ENCODE measurements at regions not wholly inside any gene's neighbourhood (a gene's known extent, or its start where the extent isn't known, plus 50 kb on each side); places are given as distances from the start of the nearest gene placed in this dataset.

DNA sequence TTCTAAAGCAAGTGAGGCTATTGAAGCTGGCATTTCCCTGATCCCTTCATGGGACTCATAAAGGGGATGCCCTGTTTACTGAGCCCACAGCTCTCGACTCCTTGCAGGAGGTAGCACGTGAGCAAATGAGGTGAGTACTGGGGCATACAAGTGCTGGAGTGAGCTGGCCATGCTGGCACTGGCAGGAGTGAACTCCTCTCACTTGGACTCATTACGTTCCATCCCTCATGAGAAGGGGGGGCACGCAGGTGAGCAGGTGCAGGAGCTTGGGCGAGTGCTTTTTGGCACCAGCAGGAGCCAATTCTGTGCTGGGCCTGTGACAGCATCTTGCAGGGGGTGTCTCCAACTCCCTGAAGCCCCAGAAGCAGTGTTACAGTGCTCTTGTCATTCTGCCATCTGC, 337.1 kb upstream of the CA10 start:
- H3K27me3 ChIP-seq (ENCODE audit: control insufficient read depth, low read length), result no peaks in the 10 kb centered on the region
- no peaks in the 10 kb centered on the region for H3K4me1 ChIP-seq (ENCODE audit: control insufficient read depth, low read length)
- H3K4me3 ChIP-seq (ENCODE audit: low read length), result no peak overlapping the region
- H4K20me1 ChIP-seq (ENCODE audit: control insufficient read depth, insufficient read depth, low read depth, low read length), result no peaks in the 10 kb centered on the region
- H3K9me3 ChIP-seq (ENCODE audit: control insufficient read depth, insufficient read depth, low read length), result no peaks in the 10 kb centered on the region
- H3K79me2 ChIP-seq (ENCODE audit: control insufficient read depth, low read length), result no peaks in the 10 kb centered on the region
- no peak for TF ChIP-seq EZH2phosphoT487 (IDR thresholded peaks at IDR 0.05; ENCODE audit: borderline replicate concordance, low read length)
- TF ChIP-seq, protein P1, sequence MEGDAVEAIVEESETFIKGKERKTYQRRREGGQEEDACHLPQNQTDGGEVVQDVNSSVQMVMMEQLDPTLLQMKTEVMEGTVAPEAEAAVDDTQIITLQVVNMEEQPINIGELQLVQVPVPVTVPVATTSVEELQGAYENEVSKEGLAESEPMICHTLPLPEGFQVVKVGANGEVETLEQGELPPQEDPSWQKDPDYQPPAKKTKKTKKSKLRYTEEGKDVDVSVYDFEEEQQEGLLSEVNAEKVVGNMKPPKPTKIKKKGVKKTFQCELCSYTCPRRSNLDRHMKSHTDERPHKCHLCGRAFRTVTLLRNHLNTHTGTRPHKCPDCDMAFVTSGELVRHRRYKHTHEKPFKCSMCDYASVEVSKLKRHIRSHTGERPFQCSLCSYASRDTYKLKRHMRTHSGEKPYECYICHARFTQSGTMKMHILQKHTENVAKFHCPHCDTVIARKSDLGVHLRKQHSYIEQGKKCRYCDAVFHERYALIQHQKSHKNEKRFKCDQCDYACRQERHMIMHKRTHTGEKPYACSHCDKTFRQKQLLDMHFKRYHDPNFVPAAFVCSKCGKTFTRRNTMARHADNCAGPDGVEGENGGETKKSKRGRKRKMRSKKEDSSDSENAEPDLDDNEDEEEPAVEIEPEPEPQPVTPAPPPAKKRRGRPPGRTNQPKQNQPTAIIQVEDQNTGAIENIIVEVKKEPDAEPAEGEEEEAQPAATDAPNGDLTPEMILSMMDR (IDR thresholded peaks at IDR 0.05; ENCODE audit: low read depth, low read length, poor library complexity, severe bottlenecking), result no peak
- no peak overlapping the region for H3K4me2 ChIP-seq (ENCODE audit: low read length)
- no peaks in the 10 kb centered on the region for H3K36me3 ChIP-seq (ENCODE audit: control insufficient read depth, low read length)
- no peaks in the 10 kb centered on the region for H3F3A ChIP-seq (ENCODE audit: control insufficient read depth, insufficient read depth)
- no peak overlapping the region for H3K27ac ChIP-seq (ENCODE audit: low read depth, low read length)
- H3K9me2 ChIP-seq (replicated peaks; ENCODE audit: control insufficient read depth, low read length), result no peaks in the 10 kb centered on the region

DNA sequence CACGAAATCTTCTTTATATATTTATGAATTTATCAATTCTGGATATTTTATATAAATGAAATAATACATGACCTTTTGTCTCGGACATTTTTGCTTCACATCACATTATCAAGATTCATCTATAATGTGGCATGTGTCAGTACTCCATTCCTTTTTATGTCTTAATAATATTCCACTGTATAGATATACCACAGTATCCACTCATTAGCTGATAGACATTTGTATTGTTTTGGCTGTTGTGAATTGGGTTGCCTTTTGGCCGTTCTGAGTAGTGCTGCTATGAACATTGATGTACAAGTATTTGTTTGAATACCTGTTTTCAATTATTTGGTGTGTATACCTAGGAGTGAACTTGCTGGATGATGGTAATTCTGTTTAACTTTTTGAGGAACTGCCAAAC, 323.8 kb upstream of the CA10 start:
- no peaks in the 10 kb centered on the region for H3K27me3 ChIP-seq (ENCODE audit: control insufficient read depth, low read length)
- no peaks in the 10 kb centered on the region for H3K79me2 ChIP-seq (ENCODE audit: control insufficient read depth, low read length)
- H3K9me3 ChIP-seq (ENCODE audit: control insufficient read depth, insufficient read depth, low read length), result no peaks in the 10 kb centered on the region
- H3K36me3 ChIP-seq (ENCODE audit: control insufficient read depth, low read length), result no peaks in the 10 kb centered on the region
- H3K4me2 ChIP-seq (ENCODE audit: low read length), result no peak overlapping the region
- H3F3A ChIP-seq (ENCODE audit: control insufficient read depth, insufficient read depth), result no peaks in the 10 kb centered on the region
- H3K27ac ChIP-seq (ENCODE audit: low read depth, low read length), result no peak overlapping the region
- H3K9me2 ChIP-seq (replicated peaks; ENCODE audit: control insufficient read depth, low read length), result no peaks in the 10 kb centered on the region
- TF ChIP-seq, protein P1 (IDR thresholded peaks at IDR 0.05; ENCODE audit: low read depth, low read length, poor library complexity, severe bottlenecking), result no peak
- no peak for TF ChIP-seq EZH2phosphoT487 (IDR thresholded peaks at IDR 0.05; ENCODE audit: borderline replicate concordance, low read length)
- no peaks in the 10 kb centered on the region for H3K4me1 ChIP-seq (ENCODE audit: control insufficient read depth, low read length)
- no peaks in the 10 kb centered on the region for H4K20me1 ChIP-seq (ENCODE audit: control insufficient read depth, insufficient read depth, low read depth, low read length)
- H3K4me3 ChIP-seq (ENCODE audit: low read length), result no peak overlapping the region

DNA sequence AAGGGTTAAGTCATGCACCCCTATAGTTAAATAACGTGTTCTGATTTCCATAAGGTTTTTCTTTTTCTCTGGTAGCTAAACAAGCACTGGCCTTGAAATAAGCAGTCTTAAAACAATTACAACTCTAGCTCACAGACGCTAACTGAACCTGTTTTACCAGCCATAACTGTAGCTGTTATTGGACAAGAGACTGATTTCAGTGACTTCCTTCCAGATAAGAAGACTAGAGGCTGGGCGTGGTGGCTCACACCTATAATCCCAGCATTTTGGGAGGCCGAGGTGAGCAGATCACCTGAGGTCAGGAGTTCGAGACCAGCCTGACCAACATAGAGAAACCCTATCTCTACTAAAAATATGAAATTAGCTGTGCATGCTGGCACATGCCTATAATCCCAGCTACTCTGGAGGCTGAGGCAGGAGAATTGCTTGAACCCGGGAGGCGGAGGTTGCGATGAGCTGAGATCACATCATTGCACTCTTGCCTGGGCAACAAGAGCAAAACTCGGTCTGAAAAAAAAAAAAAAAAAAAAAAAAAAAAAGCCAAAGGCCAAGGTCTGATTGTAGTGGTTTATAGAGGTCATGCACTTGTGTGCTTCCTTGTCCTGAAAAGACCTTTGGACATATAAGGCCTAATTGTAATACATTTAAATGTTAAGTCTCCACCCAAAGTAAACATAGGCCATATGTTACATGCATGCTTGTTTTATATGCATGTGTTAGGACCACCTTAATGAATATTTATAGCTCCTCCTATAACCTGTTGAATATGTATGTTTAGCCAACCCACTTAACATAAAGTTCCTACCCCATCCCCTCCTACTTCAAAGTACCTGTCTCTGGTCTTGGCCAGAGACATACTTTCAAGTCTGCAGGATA, 319.5 kb upstream of the CA10 start:
- no peaks in the 10 kb centered on the region; the same call in 1 of the 2 replicates for H3K9me2 ChIP-seq (replicated peaks; ENCODE audit: control insufficient read depth, low read length)
- H3K4me3 ChIP-seq (ENCODE audit: low read length), result no peak overlapping the region
- no peaks in the 10 kb centered on the region for H3K27me3 ChIP-seq (ENCODE audit: control insufficient read depth, low read length)
- no peak overlapping the region for H3K4me2 ChIP-seq (ENCODE audit: low read length)
- H3K4me1 ChIP-seq (ENCODE audit: control insufficient read depth, low read length), result no peaks in the 10 kb centered on the region
- TF ChIP-seq, protein P1 (IDR thresholded peaks at IDR 0.05; ENCODE audit: low read depth, low read length, poor library complexity, severe bottlenecking), result no peak
- no peak for TF ChIP-seq EZH2phosphoT487 (IDR thresholded peaks at IDR 0.05; ENCODE audit: borderline replicate concordance, low read length)
- no peaks in the 10 kb centered on the region for H3K79me2 ChIP-seq (ENCODE audit: control insufficient read depth, low read length)
- no peaks in the 10 kb centered on the region for H3K9me3 ChIP-seq (ENCODE audit: control insufficient read depth, insufficient read depth, low read length)
- no peak overlapping the region for H3K27ac ChIP-seq (ENCODE audit: low read depth, low read length)
- H4K20me1 ChIP-seq (ENCODE audit: control insufficient read depth, insufficient read depth, low read depth, low read length), result no peaks in the 10 kb centered on the region
- H3F3A ChIP-seq (ENCODE audit: control insufficient read depth, insufficient read depth), result no peaks in the 10 kb centered on the region
- no peaks in the 10 kb centered on the region for H3K36me3 ChIP-seq (ENCODE audit: control insufficient read depth, low read length)
